NT2/D1 (cell line): ENCODE measurements at regions not wholly inside any gene's neighbourhood (a gene's known extent, or its start where the extent isn't known, plus 50 kb on each side); places are given as distances from the start of the nearest gene placed in this dataset.
"Not testable (repeated sequence)": the region's sequence is repeated elsewhere in the genome, so short reads cannot be mapped to it uniquely, and the experiment has no call there.

Experiments
- DNase-seq: peaks from one replicate; pipeline ENCODE4 v3.0.0-alpha.2; 2011; ENCODE audit warnings: low read depth, low spot score
- H3K27me3 ChIP-seq: 2 replicates; pipeline ENCODE4 v1.6.0; 2011; ENCODE audit warnings: mild to moderate bottlenecking; ENCODE audit not compliant: insufficient read length, insufficient read depth
- H3K36me3 ChIP-seq: 2 replicates; pipeline ENCODE4 v1.6.1; 2011; ENCODE audit warnings: mild to moderate bottlenecking, low read length, mixed read lengths; ENCODE audit not compliant: insufficient read depth, insufficient read length
- H3K4me1 ChIP-seq: 2 replicates; pipeline ENCODE4 v1.5.1; 2011; ENCODE audit not compliant: insufficient read depth, insufficient read length
- H3K4me3 ChIP-seq: 2 replicates; pipeline ENCODE4 v1.5.1; 2011; ENCODE audit warnings: low read depth; ENCODE audit not compliant: insufficient read length
- H3K9ac ChIP-seq: 2 replicates; pipeline ENCODE4 v1.6.0; 2011; ENCODE audit warnings: low read depth; ENCODE audit not compliant: insufficient read length
- H3K9me3 ChIP-seq: 2 replicates; pipeline ENCODE4 v1.5.1; 2011; ENCODE audit warnings: mild to moderate bottlenecking, low read length; ENCODE audit not compliant: insufficient read depth
- SUZ12 ChIP-seq: IDR thresholded peaks from 2 replicates; pipeline ENCODE4 v1.6.1; 2011; ENCODE audit not compliant: insufficient read length, insufficient read depth; ENCODE audit errors: extremely low read depth
- YY1 ChIP-seq: IDR thresholded peaks from 2 replicates; pipeline ENCODE4 v1.6.1; 2011; ENCODE audit not compliant: insufficient read length, insufficient read depth
- ZNF274 ChIP-seq: IDR thresholded peaks from 2 replicates; pipeline ENCODE4 v1.6.1; 2011; ENCODE audit warnings: mild to moderate bottlenecking, low read depth, low read length

GRCh38 chr2:61623747-61624146 is 85.6 kb upstream of the XPO1 start:
- no peak for DNase-seq
- H3K36me3 ChIP-seq = no peaks in the 10 kb centered on the region
- TF ChIP-seq ZNF274 (no peak), SUZ12 (no peak), YY1 (no peak)
- peaks cover 3% of the 10 kb centered on the region for H3K4me1 ChIP-seq
- no peaks in the 10 kb centered on the region for H3K9me3 ChIP-seq
- H3K4me3 ChIP-seq = no peak overlapping the region
- H3K27me3 ChIP-seq = no peaks in the 10 kb centered on the region
- H3K9ac ChIP-seq = no peak overlapping the region

- H3K9me3 ChIP-seq = no peaks in the 10 kb centered on the region
- H3K4me3 ChIP-seq = no peak overlapping the region
- TF ChIP-seq ZNF274 = no peak
- H3K9ac ChIP-seq = no peak overlapping the region
- peaks cover 3% of the 10 kb centered on the region for H3K4me1 ChIP-seq
- DNase-seq = no peak
- H3K27me3 ChIP-seq = no peaks in the 10 kb centered on the region
- no peaks in the 10 kb centered on the region for H3K36me3 ChIP-seq
Measured at GRCh38 chr2:61620244-61621159, 82.3 kb upstream of the XPO1 start.

DNA sequence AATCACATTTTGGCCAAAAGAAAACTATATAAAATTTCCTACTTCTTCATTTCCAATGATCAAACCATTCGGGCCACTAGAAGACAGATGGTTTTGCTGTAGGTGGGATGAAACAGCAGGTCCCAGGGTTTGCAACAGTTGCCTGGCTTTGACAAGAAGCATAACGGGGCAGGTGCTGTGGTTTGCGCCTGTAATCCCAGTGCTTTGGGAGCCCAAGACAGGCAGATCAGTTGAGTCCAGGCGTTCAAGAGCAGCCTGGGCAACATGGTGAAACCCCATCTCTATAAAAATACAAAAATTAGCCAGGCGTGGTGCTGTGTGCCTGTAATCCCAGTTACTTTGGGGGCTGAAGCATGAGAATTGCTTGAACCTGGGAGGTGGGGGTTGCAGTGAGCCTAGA is 81.4 kb upstream of the XPO1 start:
- DNase-seq = no peak
- Histone ChIP-seq H3K9ac (no peak overlapping the region), H3K27me3 (no peaks in the 10 kb centered on the region), H3K9me3 (no peaks in the 10 kb centered on the region), H3K4me1 (peaks cover 3% of the 10 kb centered on the region), H3K4me3 (no peak overlapping the region), H3K36me3 (no peaks in the 10 kb centered on the region)
- no peak for TF ChIP-seq YY1
- no peak for TF ChIP-seq ZNF274
- TF ChIP-seq SUZ12 = no peak

DNA sequence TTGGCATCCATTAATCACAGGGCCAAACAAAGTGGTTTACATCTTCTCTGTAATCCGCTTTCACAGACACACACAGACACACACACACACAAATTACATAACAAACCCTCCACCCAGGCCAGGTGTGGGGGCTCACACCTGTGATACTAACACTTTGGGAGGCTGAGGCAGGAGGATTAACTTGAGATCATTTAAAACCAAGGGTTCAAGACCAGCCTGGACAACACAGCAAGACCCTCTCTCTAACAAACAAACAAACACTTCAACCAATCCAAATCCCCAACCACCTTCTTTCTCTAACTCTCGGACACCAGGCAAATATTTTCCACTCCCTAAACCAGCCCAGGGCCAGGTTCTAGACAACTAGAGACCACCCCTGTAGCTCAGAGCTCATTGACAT is 79.5 kb upstream of the XPO1 start:
- Histone ChIP-seq H3K9me3 (no peaks in the 10 kb centered on the region), H3K4me3 (no peak overlapping the region), H3K9ac (no peak overlapping the region), H3K27me3 (no peaks in the 10 kb centered on the region), H3K36me3 (no peaks in the 10 kb centered on the region), H3K4me1 (peaks cover 3% of the 10 kb centered on the region)
- TF ChIP-seq YY1 (no peak), ZNF274 (no peak), SUZ12 (no peak)
- no peak for DNase-seq

DNA sequence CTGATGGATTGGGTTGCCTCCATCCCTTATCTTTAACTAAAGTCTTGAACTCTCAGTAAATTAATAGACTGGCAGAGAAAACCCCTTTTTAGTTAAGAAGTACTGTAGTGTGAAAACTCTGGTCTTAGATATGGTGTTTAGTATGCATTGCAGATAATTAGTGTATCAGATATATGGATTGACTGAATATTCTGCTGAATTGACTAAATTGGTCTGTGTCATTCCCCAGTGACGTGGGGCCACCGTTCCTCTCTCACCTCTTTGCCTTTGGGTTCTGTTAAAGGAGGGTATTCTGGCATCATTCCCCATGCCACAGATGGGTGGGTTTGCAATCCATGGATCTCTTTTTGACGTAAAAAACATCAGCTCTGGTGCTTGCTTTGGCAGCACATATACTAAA is 67.1 kb upstream of the XPO1 start:
- Histone ChIP-seq H3K36me3 (no peaks in the 10 kb centered on the region), H3K4me1 (no peaks in the 10 kb centered on the region), H3K4me3 (no peak overlapping the region), H3K9me3 (no peaks in the 10 kb centered on the region), H3K27me3 (no peaks in the 10 kb centered on the region), H3K9ac (no peak overlapping the region)
- TF ChIP-seq YY1 = no peak
- TF ChIP-seq ZNF274 = no peak
- DNase-seq = no peak

DNA sequence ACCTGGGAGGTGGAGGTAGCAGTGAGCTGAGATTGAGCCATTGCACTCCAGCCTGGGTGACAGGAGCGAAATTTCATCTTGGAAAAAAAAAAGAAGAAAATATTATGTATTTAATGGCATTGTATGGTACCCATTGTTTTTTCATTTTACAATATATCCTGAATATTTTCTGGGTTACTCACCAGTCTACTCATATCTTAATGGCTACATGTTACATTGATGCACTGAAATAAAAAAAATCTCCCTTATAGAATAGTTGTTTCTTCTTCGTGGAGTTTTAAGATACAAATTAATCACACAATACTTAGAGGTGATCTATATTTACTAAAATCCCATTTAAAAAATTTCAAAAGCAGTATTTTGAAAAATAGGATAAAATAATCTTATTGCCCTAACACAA is 66.3 kb upstream of the XPO1 start:
- H3K4me1 ChIP-seq = no peaks in the 10 kb centered on the region
- no peak for TF ChIP-seq SUZ12
- no peak for TF ChIP-seq YY1
- no peak for TF ChIP-seq ZNF274
- no peak for DNase-seq
- H3K36me3 ChIP-seq = no peaks in the 10 kb centered on the region
- no peaks in the 10 kb centered on the region for H3K27me3 ChIP-seq
- H3K4me3 ChIP-seq = no peak overlapping the region
- no peak overlapping the region for H3K9ac ChIP-seq
- no peaks in the 10 kb centered on the region for H3K9me3 ChIP-seq

DNA sequence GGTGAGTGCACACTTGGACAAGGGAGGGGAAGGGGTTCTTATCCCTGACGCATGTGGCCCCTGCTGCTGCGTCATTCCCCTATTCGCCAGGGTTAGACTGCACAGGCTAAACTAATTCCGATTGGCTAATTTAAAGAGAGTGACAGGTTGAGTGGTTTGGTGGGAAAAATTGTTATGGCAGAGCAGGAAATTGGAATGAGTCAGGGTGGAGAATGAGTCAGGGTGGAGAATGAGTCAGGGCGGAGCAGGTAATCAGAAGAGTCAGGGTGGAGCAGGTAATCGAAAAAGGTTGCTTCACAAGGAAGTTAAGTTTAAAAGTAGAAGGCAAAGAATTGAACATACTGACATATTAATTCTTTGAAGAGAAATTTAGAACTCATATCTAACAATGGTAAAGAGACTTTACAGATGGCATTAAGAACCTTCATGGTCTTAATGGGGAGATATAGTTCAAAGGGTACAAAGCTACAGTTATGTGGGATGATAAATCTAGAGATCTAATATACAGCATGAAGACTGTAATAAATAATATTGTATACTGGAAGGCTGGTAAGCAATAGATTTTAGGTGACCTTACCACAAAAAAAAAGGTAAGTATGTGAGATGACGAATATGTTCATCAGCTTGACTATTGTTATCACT is 60.5 kb upstream of the XPO1 start:
- H3K4me1 ChIP-seq, H3K36me3 ChIP-seq, H3K9me3 ChIP-seq, DNase-seq, H3K9ac ChIP-seq, H3K4me3 ChIP-seq, H3K27me3 ChIP-seq: not testable (repeated sequence)
